GM12892 (cell line): ENCODE measurements at regions not wholly inside any gene's neighbourhood (a gene's known extent, or its start where the extent isn't known, plus 50 kb on each side); places are given as distances from the start of the nearest gene placed in this dataset.

ENCODE experiments used
- POLR2A ChIP-seq: IDR thresholded peaks from 2 replicates; pipeline ENCODE4 v1.6.1; 2011; ENCODE audit warnings: low read depth, low read length, control low read depth
- POLR2AphosphoS5 ChIP-seq: IDR thresholded peaks from 2 replicates; pipeline ENCODE4 v1.6.1; 2011; ENCODE audit warnings: low read depth, low read length, control low read depth
- TAF1 ChIP-seq: IDR thresholded peaks from 2 replicates; pipeline ENCODE4 v1.6.1; 2011; ENCODE audit warnings: low read depth, mild to moderate bottlenecking, control low read depth, low read length, borderline replicate concordance

DNA sequence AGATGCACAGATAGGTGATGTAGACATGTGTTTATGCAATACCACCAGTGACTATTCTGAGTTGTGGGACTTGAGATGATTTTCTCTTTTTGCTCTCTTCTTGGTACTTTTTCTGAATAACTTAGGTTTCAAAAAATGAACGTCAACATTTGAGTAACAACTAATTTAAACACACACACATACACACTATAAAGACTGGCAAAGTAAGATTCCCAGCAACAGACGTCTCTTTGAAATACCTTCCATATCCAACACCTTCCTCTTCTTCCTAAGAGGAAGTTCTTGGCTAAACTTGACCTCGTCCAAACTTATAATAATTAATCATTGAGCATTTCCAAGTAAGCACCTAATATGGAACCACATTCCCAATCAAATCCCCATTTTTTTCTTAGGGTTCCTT is 81.6 kb upstream of the RGPD4 start:
- TF ChIP-seq POLR2AphosphoS5 (no peak), POLR2A (no peak), TAF1 (no peak)
